ENCODE measurements at regions not wholly inside any gene's neighbourhood (a gene's known extent, or its start where the extent isn't known, plus 50 kb on each side); places are given as distances from the start of the nearest gene placed in this dataset.

GRCh38 chr7:156479596-156479995 lies 161.0 kb upstream of the RNF32 start:
- TF ChIP-seq EP300 (IDR thresholded peaks at IDR 0.05) (no peak), CTCF (IDR thresholded peaks at IDR 0.05) (no peak)

All from upper lobe of left lung (tissue), 4 donors.